HepG2 (cell line): ENCODE measurements at regions not wholly inside any gene's neighbourhood (a gene's known extent, or its start where the extent isn't known, plus 50 kb on each side); places are given as distances from the start of the nearest gene placed in this dataset.

ENCODE experiments used
- AGO1 ChIP-seq: fragments of 200-400 bp; formaldehyde crosslinking; IDR thresholded peaks from 2 replicates; pipeline ENCODE4 v1.6.1; 2017; ENCODE audit warnings: mild to moderate bottlenecking, low read depth, low read length, moderate library complexity; ENCODE audit not compliant: poor library complexity, severe bottlenecking
- CENPX ChIP-seq: sonication (generic); formaldehyde crosslinking; IDR thresholded peaks from 2 replicates; pipeline ENCODE4 v1.9.0; 2021; ENCODE audit warnings: mild to moderate bottlenecking, missing genetic modification reagents, moderate library complexity
- ETV5 ChIP-seq: IDR thresholded peaks from 2 replicates; pipeline ENCODE4 v1.6.1; 2018; ENCODE audit warnings: missing biosample characterization, missing genetic modification reagents, inconsistent platforms, borderline replicate concordance
- HES4 ChIP-seq: sonication (generic); formaldehyde crosslinking; IDR thresholded peaks from 2 replicates; pipeline ENCODE4 v1.9.0; 2021; ENCODE audit warnings: mild to moderate bottlenecking, missing genetic modification reagents, borderline replicate concordance
- KLF11 ChIP-seq: IDR thresholded peaks from 2 replicates; pipeline ENCODE4 v1.6.1; 2016; ENCODE audit warnings: missing compliant biosample characterization
- KLF16 ChIP-seq, 2 experiments: sonication (generic) in 1 of 2; formaldehyde crosslinking in 1 of 2; IDR thresholded peaks; 2 replicates each; pipeline versions ENCODE4 v1.6.1 to v1.8.0; 2016 to 2023; ENCODE audit warnings: missing genetic modification reagents in 2 of 2, missing compliant biosample characterization in 1 of 2
- KMT2B ChIP-seq: IDR thresholded peaks from 2 replicates; pipeline ENCODE4 v1.6.1; 2016; ENCODE audit warnings: missing genetic modification reagents, missing compliant biosample characterization
- MTA3 ChIP-seq: sonication (generic); formaldehyde crosslinking; IDR thresholded peaks from 2 replicates; pipeline ENCODE4 v1.4.0; 2020; ENCODE audit warnings: missing genetic modification reagents
- PHB2 ChIP-seq: fragments of 450-650 bp; IDR thresholded peaks from 2 replicates; pipeline ENCODE4 v1.6.1; 2018; ENCODE audit not compliant: partially characterized antibody
- SP1 ChIP-seq, 2 experiments: fragments of 450-650 bp in 1 of 2; sonication (generic) in 1 of 2; formaldehyde crosslinking in 1 of 2; IDR thresholded peaks; 2 replicates each; pipeline versions ENCODE4 v1.4.0 to v1.6.1; 2016 to 2020; ENCODE audit warnings: missing genetic modification reagents in 1 of 2
- SRSF1 ChIP-seq: fragments of 200-400 bp; formaldehyde crosslinking; optimal IDR thresholded peaks from 2 replicates; pipeline ENCODE3; 2017; ENCODE audit warnings: mild to moderate bottlenecking, low read depth, low read length, moderate library complexity
- STAT6 ChIP-seq: sonication (generic); formaldehyde crosslinking; IDR thresholded peaks from 2 replicates; pipeline ENCODE4 v1.4.0; 2020; ENCODE audit warnings: missing genetic modification reagents, mild to moderate bottlenecking, borderline replicate concordance
- YEATS2 ChIP-seq: sonication (generic); formaldehyde crosslinking; IDR thresholded peaks from 2 replicates; pipeline ENCODE4 v1.4.0; 2020; ENCODE audit warnings: missing genetic modification reagents, borderline replicate concordance
- ZBTB39 ChIP-seq: sonication (generic); formaldehyde crosslinking; IDR thresholded peaks from 2 replicates; pipeline ENCODE4 v1.5.0; 2020; ENCODE audit warnings: missing genetic modification reagents
- ZFP36 ChIP-seq: fragments of 150-350 bp; IDR thresholded peaks from 2 replicates; pipeline ENCODE4 v1.6.1; 2018; ENCODE audit warnings: borderline replicate concordance, low read length, low read depth; ENCODE audit not compliant: partially characterized antibody
- ZNF121 ChIP-seq: sonication (generic); formaldehyde crosslinking; IDR thresholded peaks from 2 replicates; pipeline ENCODE4 v1.5.0; 2020; ENCODE audit warnings: mild to moderate bottlenecking, missing genetic modification reagents
- ZNF235 ChIP-seq: sonication (generic); formaldehyde crosslinking; IDR thresholded peaks from 2 replicates; pipeline ENCODE4 v1.8.1; 2023; ENCODE audit warnings: mild to moderate bottlenecking, missing genetic modification reagents, borderline replicate concordance
- ZNF619 ChIP-seq: sonication (generic); formaldehyde crosslinking; IDR thresholded peaks from 2 replicates; pipeline ENCODE4 v1.4.0; 2020; ENCODE audit warnings: mild to moderate bottlenecking, missing genetic modification reagents
- ZNF737 ChIP-seq: sonication (generic); formaldehyde crosslinking; IDR thresholded peaks from 2 replicates; pipeline ENCODE4 v1.5.0; 2020; ENCODE audit warnings: missing genetic modification reagents, mild to moderate bottlenecking, borderline replicate concordance
- ZNF746 ChIP-seq: sonication (generic); formaldehyde crosslinking; IDR thresholded peaks from 2 replicates; pipeline ENCODE4 v1.8.0; 2022; ENCODE audit warnings: mild to moderate bottlenecking, missing genetic modification reagents
- ZSCAN21 ChIP-seq: sonication (generic); formaldehyde crosslinking; IDR thresholded peaks from 2 replicates; pipeline ENCODE4 v1.8.0; 2022; ENCODE audit warnings: mild to moderate bottlenecking, missing genetic modification reagents, moderate library complexity, borderline replicate concordance
- TF ChIP-seq, protein P1 (sequence below): sonication (generic); formaldehyde crosslinking; IDR thresholded peaks from 2 replicates; pipeline ENCODE4 v1.4.0; 2020; ENCODE audit warnings: missing genetic modification reagents, borderline replicate concordance

DNA sequence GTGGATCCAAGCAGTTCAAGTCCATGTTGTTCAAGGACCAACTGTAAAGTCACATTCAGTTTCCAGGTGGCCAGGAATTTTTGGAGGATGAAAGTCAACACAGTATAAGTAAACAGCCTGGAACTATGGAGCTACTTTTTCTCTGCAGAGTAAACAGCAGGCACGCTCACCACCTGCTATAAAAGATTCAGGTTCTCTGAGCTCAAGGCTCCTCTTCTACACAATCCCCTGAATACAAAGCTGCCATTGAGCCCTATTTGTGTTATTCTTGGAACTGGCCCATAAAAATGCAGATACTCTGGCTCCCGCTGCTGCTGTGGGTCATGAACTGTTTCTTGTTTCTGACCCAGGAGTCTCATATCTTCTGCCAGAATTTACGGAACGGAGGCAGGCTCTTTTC, 56.9 kb upstream of the PRR5 start (continued):
- TF ChIP-seq STAT6 (CRISPR knock-in tag): no peak
- no peak for TF ChIP-seq ZNF121
- TF ChIP-seq YEATS2 (CRISPR knock-in tag): no peak
- no peak for TF ChIP-seq HES4 (CRISPR knock-in tag)
- no peak for TF ChIP-seq CENPX (CRISPR knock-in tag)
- no peak for TF ChIP-seq ZNF737
- no peak for TF ChIP-seq KLF11 (CRISPR knock-in tag)
- TF ChIP-seq PHB2: no peak
- TF ChIP-seq ZSCAN21: no peak
- no peak for TF ChIP-seq ZFP36
- TF ChIP-seq ZNF619: no peak
- TF ChIP-seq ETV5 (CRISPR knock-in tag): no peak
- TF ChIP-seq SP1 (IDR thresholded peaks at IDR 0.05): no peak
- no peak for TF ChIP-seq SP1 (CRISPR knock-in tag; IDR thresholded peaks at IDR 0.05)
- TF ChIP-seq ZBTB39: no peak
- TF ChIP-seq ZNF235 (CRISPR knock-in tag): no peak
- no peak for TF ChIP-seq MTA3 (CRISPR knock-in tag)
- TF ChIP-seq, protein P1, sequence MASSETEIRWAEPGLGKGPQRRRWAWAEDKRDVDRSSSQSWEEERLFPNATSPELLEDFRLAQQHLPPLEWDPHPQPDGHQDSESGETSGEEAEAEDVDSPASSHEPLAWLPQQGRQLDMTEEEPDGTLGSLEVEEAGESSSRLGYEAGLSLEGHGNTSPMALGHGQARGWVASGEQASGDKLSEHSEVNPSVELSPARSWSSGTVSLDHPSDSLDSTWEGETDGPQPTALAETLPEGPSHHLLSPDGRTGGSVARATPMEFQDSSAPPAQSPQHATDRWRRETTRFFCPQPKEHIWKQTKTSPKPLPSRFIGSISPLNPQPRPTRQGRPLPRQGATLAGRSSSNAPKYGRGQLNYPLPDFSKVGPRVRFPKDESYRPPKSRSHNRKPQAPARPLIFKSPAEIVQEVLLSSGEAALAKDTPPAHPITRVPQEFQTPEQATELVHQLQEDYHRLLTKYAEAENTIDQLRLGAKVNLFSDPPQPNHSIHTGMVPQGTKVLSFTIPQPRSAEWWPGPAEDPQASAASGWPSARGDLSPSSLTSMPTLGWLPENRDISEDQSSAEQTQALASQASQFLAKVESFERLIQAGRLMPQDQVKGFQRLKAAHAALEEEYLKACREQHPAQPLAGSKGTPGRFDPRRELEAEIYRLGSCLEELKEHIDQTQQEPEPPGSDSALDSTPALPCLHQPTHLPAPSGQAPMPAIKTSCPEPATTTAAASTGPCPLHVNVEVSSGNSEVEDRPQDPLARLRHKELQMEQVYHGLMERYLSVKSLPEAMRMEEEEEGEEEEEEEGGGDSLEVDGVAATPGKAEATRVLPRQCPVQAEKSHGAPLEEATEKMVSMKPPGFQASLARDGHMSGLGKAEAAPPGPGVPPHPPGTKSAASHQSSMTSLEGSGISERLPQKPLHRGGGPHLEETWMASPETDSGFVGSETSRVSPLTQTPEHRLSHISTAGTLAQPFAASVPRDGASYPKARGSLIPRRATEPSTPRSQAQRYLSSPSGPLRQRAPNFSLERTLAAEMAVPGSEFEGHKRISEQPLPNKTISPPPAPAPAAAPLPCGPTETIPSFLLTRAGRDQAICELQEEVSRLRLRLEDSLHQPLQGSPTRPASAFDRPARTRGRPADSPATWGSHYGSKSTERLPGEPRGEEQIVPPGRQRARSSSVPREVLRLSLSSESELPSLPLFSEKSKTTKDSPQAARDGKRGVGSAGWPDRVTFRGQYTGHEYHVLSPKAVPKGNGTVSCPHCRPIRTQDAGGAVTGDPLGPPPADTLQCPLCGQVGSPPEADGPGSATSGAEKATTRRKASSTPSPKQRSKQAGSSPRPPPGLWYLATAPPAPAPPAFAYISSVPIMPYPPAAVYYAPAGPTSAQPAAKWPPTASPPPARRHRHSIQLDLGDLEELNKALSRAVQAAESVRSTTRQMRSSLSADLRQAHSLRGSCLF (CRISPR knock-in tag): no peak
- TF ChIP-seq AGO1: no peak
- TF ChIP-seq ZNF746 (CRISPR knock-in tag): no peak
- TF ChIP-seq KLF16 (CRISPR knock-in tag; IDR thresholded peaks at IDR 0.05): no peak
- no peak for TF ChIP-seq KMT2B
- no peak for TF ChIP-seq SRSF1
